ENCODE measurements at regions not wholly inside any gene's neighbourhood (a gene's known extent, or its start where the extent isn't known, plus 50 kb on each side); places are given as distances from the start of the nearest gene placed in this dataset.
"Not testable (repeated sequence)": the region's sequence is repeated elsewhere in the genome, so short reads cannot be mapped to it uniquely, and the experiment has no call there.

DNA sequence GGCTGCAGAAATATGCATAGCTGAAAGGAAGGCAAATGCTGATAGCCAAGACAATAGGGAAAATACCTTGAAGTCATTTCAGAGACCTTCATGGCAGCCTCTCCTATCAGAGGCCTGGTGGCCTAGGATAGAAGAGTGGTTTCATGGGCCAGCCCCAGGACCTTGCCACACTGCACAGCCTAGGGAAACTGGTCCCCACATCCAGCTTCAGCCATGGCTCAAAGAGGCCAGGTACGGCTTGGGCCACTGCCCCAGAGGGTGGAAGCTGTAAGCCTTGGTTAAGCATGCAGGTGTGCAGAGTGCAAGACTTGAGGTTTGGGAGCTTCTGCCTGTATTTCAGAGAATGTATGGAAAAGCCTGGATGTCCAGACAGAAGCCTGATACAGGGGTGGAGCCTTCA, 101.0 kb upstream of the KITLG start:
- Histone ChIP-seq H3K27ac (no peak overlapping the region), H3K4me1 (no peaks in the 10 kb centered on the region), H3K9ac (no peak overlapping the region), H3K4me2 (no peak overlapping the region), H3K4me3 (no peak overlapping the region), H4K20me1 (no peaks in the 10 kb centered on the region), H3K9me3 (no peaks in the 10 kb centered on the region), H3K36me3 (no peaks in the 10 kb centered on the region), H3K27me3 (no peaks in the 10 kb centered on the region)
- no peak for TF ChIP-seq Cebpa-rat (IDR thresholded peaks at IDR 0.05)

DNA sequence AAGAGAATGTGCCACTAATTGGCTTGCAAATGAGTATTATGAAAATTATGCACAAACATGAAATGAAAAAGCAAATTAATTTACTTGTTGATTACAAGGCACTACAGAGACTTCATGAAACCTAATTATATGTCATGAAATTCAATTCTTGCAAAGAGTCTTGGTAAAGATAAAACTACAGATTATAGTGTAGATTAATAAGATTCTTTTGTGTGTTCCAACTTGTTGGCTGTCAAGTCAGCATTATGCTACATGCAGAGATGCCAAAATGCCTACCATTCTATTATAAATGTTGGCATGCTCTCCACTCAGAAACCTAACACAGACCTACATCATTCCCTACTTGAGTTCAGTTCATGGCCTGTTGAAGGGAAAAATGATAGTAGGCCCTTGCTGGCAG, 97.2 kb upstream of the KITLG start:
- Histone ChIP-seq H3K36me3 (no peaks in the 10 kb centered on the region), H3K4me3 (no peak overlapping the region), H3K9ac (no peak overlapping the region), H3K4me2 (no peak overlapping the region), H3K4me1 (no peaks in the 10 kb centered on the region), H3K27ac (no peak overlapping the region), H3K9me3 (no peaks in the 10 kb centered on the region), H4K20me1 (no peaks in the 10 kb centered on the region), H3K27me3 (no peaks in the 10 kb centered on the region)
- no peak for TF ChIP-seq Cebpa-rat (IDR thresholded peaks at IDR 0.05)

DNA sequence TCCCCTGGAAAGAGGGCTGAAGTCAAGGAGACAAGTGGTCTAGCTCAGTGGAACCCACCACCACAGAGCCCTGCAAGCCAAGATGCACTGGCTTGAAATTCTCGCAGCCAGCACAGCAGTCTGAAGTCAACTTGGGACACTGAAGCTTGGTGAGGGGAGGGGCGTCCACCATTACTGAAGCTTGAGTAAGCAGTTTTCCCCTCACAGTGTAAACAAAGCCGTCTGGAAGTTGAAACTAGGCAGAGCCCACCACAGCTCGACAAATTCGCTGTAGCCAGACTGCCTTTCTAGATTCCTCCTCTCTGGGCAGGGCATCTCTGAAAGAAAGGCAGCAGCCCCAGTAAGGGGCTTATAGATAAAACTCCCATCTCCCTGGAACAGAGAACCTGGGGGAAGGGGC, 87.3 kb upstream of the KITLG start:
- not testable (repeated sequence) for H3K27ac ChIP-seq, H3K9ac ChIP-seq, H3K36me3 ChIP-seq, H3K9me3 ChIP-seq, H4K20me1 ChIP-seq, H3K4me1 ChIP-seq, H3K27me3 ChIP-seq, H3K4me3 ChIP-seq, H3K4me2 ChIP-seq

DNA sequence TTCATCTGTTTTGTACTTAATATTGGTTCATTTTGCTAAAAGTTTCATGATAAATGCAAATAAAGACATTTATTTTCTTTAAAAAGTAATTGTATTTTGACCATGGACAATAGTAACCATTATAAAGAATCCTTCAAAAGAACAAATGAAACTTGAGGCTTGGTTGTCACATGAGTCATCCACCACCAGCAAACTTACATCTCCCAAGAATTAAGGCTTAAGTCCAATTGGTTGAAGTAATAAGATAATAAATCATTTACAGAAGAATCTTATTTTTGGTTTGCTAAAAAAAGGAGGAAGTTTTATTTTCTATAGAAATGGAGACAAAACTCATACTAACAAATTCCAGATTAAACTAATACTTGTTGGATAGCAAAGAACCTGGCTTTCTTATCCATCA, 84.8 kb upstream of the KITLG start:
- no peaks in the 10 kb centered on the region for H4K20me1 ChIP-seq
- no peaks in the 10 kb centered on the region for H3K36me3 ChIP-seq
- no peak overlapping the region for H3K4me2 ChIP-seq
- no peak overlapping the region for H3K27ac ChIP-seq
- TF ChIP-seq Cebpa-rat (IDR thresholded peaks at IDR 0.05) = no peak
- H3K9ac ChIP-seq = no peak overlapping the region
- no peaks in the 10 kb centered on the region for H3K9me3 ChIP-seq
- no peaks in the 10 kb centered on the region for H3K27me3 ChIP-seq
- H3K4me3 ChIP-seq = no peak overlapping the region
- no peaks in the 10 kb centered on the region for H3K4me1 ChIP-seq

DNA sequence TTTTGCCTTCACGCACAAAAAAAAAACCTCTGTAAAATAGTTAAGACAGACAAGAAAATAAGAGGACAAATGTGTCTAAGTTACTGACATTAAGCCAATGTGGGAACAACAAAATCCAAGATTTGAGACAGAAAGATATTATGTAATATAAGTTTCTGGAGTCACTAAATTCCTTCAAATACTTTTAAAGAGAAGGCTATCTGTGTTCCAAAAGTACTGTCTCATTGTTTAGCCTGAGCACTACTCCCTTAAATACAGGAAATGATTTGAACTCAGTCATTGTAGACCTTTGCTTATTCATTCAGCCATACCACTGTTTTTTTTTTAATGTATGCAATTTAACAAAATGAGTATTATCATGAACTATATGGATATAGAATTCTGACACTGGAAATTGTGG, 82.7 kb upstream of the KITLG start:
- Histone ChIP-seq H3K4me1 (no peaks in the 10 kb centered on the region), H3K4me2 (no peak overlapping the region), H3K9me3 (no peaks in the 10 kb centered on the region), H3K27ac (no peak overlapping the region), H3K27me3 (no peaks in the 10 kb centered on the region), H3K9ac (no peak overlapping the region), H4K20me1 (no peaks in the 10 kb centered on the region), H3K4me3 (no peak overlapping the region), H3K36me3 (no peaks in the 10 kb centered on the region)
- TF ChIP-seq Cebpa-rat (IDR thresholded peaks at IDR 0.05) = no peak

DNA sequence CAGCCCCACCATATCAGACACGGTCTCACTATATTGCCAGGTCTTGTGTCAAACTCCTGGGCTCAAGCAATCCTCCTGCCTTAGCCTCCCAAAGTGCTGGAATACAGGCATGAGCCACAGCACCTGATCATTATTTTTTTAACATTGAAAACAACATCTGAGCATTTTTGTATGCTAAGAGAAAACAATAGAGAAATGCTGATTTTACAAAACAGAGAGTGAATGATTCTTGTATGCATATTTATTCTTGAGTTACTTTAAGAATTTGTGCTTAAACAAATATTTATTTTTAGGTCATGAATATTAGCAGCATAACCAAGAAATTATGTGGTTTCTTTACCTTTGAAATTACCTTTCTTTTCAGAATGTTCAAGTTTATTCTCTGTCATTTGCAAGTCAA, 81.8 kb upstream of the KITLG start:
- no peak for TF ChIP-seq Cebpa-rat (IDR thresholded peaks at IDR 0.05)
- Histone ChIP-seq H3K9ac (no peak overlapping the region), H3K4me1 (no peaks in the 10 kb centered on the region), H4K20me1 (no peaks in the 10 kb centered on the region), H3K4me2 (no peak overlapping the region), H3K4me3 (no peak overlapping the region), H3K27ac (no peak overlapping the region), H3K36me3 (no peaks in the 10 kb centered on the region), H3K9me3 (no peaks in the 10 kb centered on the region), H3K27me3 (no peaks in the 10 kb centered on the region)

DNA sequence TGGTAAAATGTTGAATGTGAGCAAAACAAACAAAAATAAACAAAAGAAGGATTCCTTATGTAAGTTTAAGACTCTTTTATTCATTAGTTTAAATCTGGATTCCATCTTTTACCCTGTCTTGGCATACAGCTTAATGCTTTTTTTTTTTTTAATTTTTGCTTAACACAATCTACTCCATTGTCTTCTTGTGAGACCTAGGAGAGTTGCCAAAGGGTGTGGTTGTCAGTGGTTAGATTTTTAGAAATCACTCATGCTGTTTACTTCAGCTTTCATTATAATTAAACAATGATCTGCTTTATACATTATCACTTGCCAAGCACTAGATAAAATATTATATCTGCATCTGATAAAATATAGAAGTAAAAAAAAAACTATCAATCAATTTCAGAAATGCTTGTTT, 77.7 kb upstream of the KITLG start:
- Histone ChIP-seq H3K9ac (no peak overlapping the region), H3K9me3 (no peaks in the 10 kb centered on the region), H3K27me3 (no peaks in the 10 kb centered on the region), H3K4me2 (no peak overlapping the region), H4K20me1 (no peaks in the 10 kb centered on the region), H3K4me3 (no peak overlapping the region), H3K4me1 (no peaks in the 10 kb centered on the region), H3K27ac (no peak overlapping the region), H3K36me3 (no peaks in the 10 kb centered on the region)
- no peak for TF ChIP-seq Cebpa-rat (IDR thresholded peaks at IDR 0.05)

DNA sequence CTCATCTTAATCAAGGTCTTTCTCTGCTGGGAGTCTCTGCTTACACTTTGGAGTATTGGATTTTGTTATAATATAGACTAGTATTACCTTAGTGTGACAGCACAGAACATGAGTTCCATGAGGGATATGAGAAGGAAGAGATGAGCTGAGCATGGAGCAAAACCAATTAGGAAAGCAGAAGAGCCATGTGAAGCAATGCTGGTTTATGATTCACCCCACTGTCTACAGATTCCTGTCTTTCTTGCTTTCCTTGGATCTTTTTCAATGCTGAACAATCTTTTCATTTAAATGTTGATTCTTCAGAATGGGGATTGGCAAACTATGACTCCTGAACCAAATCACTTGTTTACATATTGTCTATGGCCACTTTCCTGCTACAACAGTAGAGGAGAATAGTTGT, 70.4 kb upstream of the KITLG start:
- H4K20me1 ChIP-seq = no peaks in the 10 kb centered on the region
- H3K4me1 ChIP-seq = no peaks in the 10 kb centered on the region
- H3K9ac ChIP-seq = no peak overlapping the region
- no peaks in the 10 kb centered on the region for H3K27me3 ChIP-seq
- no peak overlapping the region for H3K4me3 ChIP-seq
- no peak overlapping the region for H3K27ac ChIP-seq
- H3K9me3 ChIP-seq = no peaks in the 10 kb centered on the region
- H3K4me2 ChIP-seq = no peak overlapping the region
- no peak for TF ChIP-seq Cebpa-rat (IDR thresholded peaks at IDR 0.05)
- H3K36me3 ChIP-seq = no peaks in the 10 kb centered on the region

DNA sequence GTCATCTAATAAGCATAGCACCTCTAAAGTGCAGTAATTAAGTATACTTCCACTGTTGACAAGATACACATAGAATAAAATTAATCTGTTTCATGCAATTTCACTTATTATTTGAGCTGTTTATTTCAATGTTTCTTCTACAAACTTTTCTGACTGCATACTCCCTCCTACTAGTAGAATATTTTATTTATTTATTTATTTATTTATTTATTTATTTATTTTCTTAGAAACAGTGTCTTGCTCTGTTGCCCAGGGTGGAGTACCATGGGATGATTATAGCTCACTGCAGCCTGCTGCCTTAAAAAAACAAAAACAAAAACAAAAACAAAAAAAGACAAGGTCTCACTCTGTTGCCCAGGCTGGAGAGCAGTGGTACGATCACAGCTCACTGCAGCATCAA, 68.4 kb upstream of the KITLG start:
- H3K4me2 ChIP-seq = no peak overlapping the region
- H3K27ac ChIP-seq = no peak overlapping the region
- H3K9me3 ChIP-seq = no peaks in the 10 kb centered on the region
- no peaks in the 10 kb centered on the region for H3K27me3 ChIP-seq
- no peak for TF ChIP-seq Cebpa-rat (IDR thresholded peaks at IDR 0.05)
- no peaks in the 10 kb centered on the region for H3K36me3 ChIP-seq
- H3K4me1 ChIP-seq = no peaks in the 10 kb centered on the region
- no peaks in the 10 kb centered on the region for H4K20me1 ChIP-seq
- H3K4me3 ChIP-seq = no peak overlapping the region
- no peak overlapping the region for H3K9ac ChIP-seq

DNA sequence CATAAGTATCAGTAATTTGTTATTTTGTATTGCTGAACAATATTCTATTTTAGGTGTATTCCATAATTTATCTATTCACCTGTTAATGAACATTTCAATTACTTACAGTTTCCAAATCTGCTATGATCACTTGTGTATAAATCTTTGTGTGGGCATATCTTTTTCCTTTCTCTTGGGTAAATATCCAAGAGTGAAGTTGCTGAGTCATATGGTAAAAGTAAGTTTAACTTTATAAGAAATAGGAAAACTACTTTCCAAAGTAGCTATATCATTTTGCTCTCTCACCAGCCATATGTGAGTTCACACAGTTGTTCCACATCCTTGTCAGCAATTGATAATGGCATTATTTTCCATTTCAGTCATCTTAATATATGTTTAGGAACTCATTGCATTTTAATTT, 66.6 kb upstream of the KITLG start:
- Histone ChIP-seq H3K9ac (no peak overlapping the region), H3K36me3 (no peaks in the 10 kb centered on the region), H3K4me3 (no peak overlapping the region), H3K9me3 (no peaks in the 10 kb centered on the region), H4K20me1 (no peaks in the 10 kb centered on the region), H3K4me2 (no peak overlapping the region), H3K27ac (no peak overlapping the region), H3K27me3 (no peaks in the 10 kb centered on the region), H3K4me1 (no peaks in the 10 kb centered on the region)
- TF ChIP-seq Cebpa-rat (IDR thresholded peaks at IDR 0.05) = no peak

DNA sequence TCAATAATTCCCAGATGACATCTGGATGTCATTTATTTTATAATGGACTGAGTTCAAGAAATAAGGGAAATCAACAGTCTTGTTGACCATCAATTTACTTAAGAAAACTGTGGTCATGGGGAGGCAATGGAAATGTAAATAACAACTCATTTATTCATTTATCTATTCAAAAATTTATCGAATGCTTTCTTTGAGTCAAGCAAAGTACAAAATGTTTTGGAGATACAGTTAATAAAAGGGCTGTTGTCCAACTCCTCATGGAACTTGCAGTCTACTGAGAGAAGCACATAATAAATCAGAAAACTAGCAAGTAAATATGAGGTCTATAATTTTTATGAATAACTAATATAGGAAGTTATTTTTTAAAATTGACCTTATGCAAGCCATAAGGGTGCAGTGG, 65.5 kb upstream of the KITLG start:
- Histone ChIP-seq H4K20me1 (no peaks in the 10 kb centered on the region), H3K27me3 (no peaks in the 10 kb centered on the region), H3K4me3 (no peak overlapping the region), H3K4me2 (no peak overlapping the region), H3K27ac (no peak overlapping the region), H3K9me3 (no peaks in the 10 kb centered on the region), H3K36me3 (no peaks in the 10 kb centered on the region), H3K9ac (no peak overlapping the region), H3K4me1 (no peaks in the 10 kb centered on the region)
- TF ChIP-seq Cebpa-rat (IDR thresholded peaks at IDR 0.05) = no peak

Data from BLaER1 (cell line).